Pulmonary artery endothelial cell (primary cell): ENCODE measurements at regions not wholly inside any gene's neighbourhood (a gene's known extent, or its start where the extent isn't known, plus 50 kb on each side); places are given as distances from the start of the nearest gene placed in this dataset.
A peak's percentile ranks its signal among the peaks of the same experiment; 100 is the strongest.
"Not testable (repeated sequence)": the region's sequence is repeated elsewhere in the genome, so short reads cannot be mapped to it uniquely, and the experiment has no call there.

Source experiments
- DNase-seq: peaks from one replicate; pipeline ENCODE4 v3.0.0-alpha.2; 2011; ENCODE audit warnings: low read depth, low spot score

DNA sequence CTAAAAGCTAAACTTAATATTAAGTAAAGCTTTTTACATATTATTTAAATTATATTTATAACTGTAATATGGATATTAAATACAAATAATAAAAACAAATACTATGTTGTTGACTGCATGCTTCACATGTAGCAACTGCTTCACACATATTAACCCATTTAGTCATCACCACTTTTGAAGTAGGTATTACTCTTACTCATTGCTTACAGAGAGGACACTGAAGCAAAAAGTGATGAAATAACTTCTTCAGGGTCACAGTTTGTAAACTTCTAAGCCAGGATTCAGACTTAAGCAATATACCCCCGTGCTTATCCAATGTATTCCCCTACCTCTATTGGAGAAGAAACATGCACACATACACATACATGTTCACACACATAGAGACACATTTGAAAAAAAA lies 166.6 kb downstream of the DKK2 start:
- DNase-seq, result no peak

DNA sequence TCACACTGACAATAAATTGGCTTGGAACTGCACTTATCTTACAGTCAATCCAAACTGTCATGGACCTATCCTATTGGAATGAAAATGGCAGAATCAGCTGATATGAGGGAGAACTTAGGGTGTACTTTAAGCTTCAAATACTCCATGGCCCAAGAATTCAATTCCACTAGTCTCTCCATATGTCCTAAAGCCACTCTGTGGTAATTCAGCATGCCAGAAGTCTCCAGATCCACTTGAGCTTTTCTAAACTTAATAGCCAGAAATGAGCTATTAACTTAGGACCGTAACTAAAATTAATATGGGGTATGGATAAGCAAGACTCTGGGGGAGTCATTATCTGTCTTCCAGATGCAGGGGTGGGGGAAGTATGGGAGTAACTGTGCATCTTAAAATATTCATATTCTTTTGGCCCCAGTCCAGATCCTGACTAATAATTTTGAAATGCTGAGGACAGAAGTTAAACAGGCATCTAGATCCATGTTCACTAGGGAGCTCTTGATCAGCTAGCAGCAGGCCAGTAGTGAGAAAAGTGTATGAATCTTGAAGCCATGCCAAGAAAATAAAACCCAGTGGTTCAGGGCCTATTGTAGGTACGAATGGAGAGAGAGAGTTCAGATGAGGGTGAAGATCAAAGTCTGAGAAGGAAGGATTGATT lies 167.6 kb downstream of the DKK2 start:
- DNase-seq, result no peak

DNA sequence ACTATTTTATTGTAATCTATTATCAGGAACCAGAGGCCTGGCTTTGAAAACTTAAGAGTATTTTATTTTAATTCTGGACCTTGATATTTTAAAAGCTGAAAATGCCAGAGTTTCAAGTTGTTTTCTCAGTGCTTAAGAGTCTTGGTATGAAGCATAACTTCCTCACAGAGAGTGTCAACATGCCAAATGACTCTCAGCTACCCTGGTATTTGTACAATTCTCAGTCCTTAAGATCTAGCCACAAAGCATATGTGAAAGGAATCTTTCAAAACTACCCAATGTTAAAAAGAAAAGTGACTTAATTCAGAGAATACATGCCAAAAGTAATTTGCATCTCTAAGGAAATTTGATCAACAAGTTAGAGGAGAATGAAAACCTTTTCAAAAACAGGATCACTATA lies 171.9 kb downstream of the DKK2 start:
- no peak for DNase-seq

DNA sequence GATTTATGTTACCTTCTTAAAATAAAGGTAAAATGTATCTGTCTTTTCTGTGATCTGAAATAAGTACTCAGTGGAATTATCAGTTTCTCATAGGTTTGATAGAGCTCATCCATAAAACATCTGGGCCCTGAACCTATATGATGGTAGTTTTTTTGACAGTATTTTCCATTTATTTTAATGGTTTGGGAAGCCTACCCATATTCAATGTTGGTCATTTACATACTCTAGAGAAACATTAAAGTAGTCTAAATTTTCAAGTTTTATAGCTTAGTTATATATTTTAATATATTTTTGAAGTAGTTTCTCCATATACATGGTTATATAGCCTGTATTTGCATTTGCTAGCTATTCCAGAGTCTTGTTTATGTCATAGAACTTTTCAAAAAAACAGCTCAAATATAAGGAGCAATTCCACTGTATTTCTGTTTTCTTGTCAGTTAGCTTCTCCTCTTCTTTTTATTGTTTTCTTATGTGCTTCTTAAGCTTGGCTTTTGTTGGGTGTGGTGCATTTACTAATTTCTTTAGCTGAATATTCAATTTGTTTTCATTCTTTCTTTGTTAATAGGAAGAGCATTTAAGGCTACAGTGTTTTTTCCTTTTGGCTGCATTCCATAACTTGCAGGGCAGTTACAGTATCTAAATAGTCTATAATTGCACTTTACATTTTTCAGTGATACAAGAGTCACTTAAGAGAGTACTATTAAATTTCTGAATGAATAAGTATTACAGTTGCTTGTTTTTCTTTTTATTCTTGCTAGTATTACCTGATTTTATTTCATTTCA lies 181.4 kb downstream of the DKK2 start:
- DNase-seq, result no peak

DNA sequence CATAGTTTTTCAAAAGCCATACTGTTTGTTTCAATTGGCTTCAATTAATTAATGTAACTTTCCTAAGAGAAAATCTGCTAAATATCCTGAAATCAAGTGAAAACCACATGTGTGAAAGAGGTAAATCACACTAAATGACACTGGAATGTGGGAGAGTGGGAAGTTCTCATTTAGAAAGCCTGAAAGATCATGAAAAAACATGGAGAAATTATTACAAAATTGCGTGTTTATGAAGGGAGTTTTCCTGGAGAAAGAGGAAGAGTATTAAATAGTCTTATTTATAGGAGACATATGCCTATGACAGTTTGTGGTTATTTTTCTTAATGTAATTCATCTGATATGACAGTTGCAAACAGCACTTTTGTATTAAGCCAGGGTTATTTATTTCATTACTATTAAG lies 183.7 kb downstream of the DKK2 start:
- no peak for DNase-seq

DNA sequence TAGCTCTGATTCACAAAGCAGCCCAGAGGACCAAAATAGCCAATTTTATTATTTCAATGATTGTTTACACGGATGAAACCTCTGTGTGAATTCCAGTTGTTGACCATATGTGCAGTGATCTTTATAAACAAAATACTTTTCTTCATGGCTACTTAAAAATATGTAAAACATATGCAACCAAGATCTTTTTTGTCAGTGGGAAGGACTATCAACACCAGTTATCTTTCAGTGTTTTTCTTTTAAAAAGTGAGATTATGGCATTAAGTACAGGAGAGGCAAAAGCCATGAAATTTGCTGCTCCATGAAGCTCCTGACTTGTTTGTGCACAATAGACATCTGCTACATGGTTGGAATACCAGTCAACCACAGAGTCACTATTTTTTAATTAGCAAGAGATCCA lies 184.4 kb downstream of the DKK2 start:
- no peak for DNase-seq

DNA sequence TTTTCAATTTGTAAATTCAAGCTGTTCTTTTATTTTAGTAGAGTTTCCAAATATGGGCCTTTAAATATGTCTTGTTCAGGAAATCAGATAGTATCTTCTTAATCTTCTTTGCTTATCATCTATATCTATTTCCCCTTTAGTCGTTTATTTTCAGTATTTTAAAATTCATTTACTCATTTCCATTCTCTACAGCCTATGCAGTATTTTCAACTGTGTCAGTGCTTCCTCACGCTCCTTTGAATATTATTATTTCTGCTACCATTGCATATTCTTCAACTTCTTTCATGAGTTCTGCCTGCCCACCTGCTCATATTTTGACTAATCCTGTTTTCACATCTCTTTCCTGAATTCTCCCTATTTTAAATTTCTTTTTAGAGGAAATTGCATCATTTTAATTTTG lies 185.4 kb downstream of the DKK2 start:
- no peak for DNase-seq

DNA sequence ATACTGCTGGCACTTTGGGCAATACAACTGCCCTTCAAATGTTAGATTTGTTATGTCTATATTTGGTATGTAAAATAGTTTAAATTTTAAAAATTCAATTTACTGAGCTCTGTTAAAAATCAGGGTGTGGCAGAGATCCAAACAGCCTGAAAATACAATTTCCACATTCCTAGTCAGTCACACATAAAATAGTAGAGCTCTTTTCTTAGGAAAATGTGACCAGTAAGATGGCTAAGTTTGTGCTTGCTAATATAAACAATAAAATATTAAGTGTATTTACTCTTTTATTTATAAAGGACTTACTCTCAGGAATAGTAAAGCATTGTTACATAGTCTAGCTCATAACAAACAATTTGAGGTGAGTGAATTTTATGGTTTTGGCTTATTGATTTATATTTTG lies 200.2 kb downstream of the DKK2 start:
- DNase-seq, result no peak

DNA sequence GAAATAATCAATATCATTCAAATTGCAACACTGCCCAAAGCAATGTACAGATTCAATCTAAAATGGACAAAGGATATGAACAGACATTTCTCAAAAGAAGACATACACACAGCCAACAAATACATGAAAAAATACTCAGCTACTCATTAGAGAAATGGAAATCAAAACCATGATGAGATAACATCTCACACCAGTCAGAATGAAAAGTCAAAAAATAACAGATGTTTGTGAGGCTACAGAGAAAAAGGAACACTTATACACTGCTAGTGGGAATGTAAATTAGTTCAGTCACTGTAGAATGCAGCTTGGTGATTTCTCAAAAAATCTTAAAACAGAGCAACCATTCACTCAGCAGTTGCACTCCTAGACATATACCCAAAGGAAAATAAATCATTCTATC lies 205.2 kb downstream of the DKK2 start:
- DNase-seq, result no peak

DNA sequence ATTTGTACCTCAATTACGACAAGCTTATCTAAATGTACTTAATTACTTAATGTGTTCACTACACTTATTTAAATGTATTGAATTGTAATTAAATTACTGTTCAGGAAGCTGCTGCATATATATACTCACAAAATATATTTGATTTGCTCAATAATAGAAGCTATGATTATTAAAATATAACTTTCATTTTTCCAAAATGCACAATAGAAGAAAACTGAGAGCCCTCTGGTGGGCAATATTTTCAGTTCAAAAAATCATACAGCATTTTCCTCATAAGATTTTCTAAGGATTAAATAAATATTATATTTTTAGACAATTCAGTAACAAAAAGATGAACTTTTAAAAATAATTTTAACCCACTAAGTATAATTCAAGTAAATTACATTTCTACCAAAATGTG lies 217.3 kb downstream of the DKK2 start:
- no peak for DNase-seq

DNA sequence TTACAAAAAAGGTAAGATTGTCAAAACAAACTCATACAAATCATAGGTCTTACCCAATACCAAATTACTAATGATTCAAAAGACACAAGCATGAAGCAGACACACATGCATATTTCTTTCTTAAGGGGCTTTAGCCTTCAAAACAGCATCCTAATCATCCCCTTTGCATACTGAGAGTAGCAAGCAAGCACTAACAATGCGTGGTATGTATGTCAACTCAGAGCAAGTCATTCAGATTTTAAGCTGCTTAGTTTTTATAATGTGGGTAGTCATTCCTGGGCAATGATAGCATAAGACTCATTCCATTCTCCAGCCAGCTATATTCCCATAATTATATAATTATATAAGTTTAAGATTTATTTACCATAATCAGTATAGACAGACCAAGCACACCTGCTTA lies 219.6 kb downstream of the DKK2 start:
- DNase-seq, result no peak

DNA sequence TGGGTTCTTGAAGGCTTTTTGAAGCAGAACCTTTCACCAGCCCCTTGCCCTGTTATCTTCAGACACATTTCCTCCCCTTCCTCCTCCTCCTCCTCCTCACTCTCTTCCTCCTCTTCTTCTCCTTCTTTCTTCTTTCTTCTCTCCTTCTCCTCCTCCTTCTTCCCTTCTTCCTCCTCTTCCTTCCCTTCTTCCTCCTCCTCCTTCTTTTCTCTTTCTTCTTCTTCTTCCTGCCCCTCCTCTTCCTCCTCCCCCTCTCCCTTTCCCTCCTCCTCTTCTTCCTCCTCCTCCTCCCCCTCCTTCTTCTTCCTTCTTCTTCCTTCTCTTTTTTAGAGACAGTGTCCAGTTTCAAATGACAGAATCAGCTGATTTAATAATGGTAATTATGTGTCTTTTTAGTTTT lies 226.0 kb downstream of the DKK2 start:
- no peak for DNase-seq

DNA sequence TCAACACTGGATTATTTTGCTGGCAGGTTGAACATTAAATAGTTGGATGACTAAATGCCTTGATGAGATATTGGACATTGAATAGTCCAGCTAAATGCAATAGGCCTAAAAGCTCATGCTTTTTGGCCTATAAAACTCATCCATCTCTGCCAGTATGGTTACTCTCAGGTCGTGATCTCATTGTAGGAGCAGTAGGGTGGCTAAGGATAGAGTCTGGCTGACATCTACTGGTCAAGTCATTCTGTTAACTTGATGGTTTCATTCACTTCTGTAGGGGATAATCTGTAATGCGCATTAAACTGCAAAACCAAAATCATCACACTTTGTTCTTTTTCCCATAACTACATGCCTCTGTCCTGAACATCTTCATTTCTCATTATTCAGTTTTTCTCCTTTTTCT lies 227.0 kb downstream of the DKK2 start:
- peak; percentile 8 for DNase-seq

DNA sequence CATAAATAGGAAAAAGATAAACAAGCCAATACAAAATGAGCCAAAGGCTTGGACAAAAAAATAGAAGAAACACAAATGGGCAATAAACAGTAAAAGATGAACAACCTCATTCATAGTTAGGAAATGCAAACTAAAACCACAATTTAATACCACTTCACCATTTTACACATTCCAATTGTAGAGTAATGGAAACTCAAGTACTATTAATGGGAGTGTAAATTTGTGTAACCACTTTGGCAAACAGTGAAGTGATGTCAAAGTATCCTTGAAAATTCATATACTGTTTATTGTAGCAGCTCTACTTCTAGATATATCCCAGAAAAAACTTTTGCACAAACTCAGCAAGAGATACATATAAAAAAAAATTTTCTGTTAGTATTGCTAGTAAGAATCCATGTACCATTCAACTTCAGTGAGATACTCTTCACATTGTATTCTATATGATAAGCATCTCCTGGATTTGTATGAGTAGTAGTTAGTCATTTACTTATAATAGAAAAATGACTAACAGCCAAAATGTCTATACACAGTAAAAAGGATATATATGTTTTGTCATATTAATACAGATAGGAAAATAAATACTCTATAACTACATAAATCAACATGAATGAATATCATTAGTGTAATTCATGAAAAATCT lies 229.8 kb downstream of the DKK2 start:
- DNase-seq, result no peak

DNA sequence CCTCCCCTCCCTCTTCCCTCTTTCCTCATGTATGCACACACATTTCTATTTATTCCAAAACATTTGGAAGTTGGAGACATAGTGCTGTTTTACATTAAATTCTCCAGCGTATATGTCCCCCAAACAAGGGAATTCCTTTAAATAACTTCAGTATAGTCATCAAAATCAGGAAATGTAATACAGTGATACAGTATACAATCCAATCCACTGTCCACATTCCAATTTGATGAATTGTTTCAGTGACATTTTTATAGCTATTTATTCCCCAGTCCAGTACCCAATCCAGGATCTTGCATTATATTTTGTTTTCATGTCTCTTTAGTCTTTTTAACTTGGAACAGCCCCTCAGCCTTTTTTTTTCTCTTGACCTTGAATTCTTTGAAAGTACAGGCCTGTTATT lies 233.0 kb downstream of the DKK2 start:
- DNase-seq, result no peak

DNA sequence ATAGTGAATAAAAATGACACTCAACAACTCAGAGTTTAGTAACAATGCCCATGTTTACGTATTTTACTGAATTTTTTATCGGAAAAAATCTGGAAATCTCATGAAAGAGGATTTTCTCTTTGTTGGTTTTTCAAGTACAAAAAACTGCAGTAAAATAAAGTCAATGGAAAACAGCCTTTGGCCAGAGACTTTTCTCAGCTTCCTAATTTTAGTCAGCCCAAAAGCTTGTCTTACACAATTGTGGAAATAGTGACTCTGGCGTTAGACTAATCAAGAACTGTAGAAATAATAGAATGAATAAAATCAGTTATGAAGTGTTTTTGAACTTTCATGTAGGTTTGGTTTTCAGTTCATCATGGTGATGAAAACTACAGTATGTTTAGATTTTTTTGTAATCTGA lies 234.7 kb downstream of the DKK2 start:
- no peak for DNase-seq

DNA sequence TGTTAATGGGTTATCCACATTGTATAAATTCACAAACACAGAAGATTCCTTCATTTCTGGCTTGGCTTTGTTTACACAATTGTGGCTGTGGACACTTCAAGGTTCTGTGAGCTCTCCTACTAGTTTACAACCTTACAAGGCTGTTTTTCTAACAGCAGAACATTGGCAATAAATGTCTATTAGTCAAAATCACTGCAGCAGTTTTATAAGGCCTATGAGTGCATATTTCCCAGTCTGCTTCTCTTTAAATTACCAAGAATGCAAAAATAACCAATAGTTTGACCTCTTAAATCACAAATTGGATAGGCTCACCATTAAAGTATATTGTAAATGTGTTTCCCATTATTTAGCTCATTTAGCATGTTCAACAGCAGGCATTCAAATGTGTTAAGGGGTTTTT lies 239.2 kb downstream of the DKK2 start:
- DNase-seq, result no peak

DNA sequence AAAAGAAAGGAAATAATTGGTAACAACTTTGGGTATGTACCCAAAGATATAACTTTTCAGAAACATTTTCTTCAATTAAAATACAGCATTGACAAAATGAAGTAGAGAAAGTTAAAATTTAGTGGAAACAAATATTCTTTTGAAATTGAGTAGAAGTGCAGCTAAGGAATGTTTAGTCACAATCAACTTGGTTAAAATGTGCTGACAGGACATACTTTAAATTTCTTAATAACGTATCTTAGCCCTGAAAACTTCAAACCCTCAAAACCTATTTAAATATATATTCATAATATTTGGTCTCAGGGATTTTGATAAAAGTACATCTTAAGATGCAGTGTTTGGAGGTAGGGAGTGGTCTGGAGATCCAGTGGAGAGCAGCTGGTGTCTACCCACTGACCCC lies 240.8 kb downstream of the DKK2 start:
- DNase-seq, result no peak

DNA sequence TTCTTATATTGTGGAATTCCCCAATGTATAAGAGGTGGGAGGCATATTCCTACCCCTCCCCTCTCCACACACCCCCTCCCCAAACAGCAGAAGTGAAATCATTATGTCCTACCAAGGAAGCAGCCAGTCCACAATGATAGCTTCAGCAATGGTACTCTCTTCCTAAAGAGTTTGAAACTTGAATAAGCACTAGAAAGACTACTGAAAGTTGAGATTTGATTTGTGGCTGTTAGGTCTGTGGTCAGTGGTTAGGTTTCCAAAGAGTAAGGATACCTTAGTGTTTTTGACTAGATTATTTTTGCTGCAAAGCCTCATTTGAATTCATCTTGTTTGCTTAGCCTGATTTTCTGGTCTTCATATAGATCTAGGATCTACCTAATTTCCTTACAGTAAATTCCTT lies 242.2 kb downstream of the DKK2 start:
- DNase-seq, result no peak

DNA sequence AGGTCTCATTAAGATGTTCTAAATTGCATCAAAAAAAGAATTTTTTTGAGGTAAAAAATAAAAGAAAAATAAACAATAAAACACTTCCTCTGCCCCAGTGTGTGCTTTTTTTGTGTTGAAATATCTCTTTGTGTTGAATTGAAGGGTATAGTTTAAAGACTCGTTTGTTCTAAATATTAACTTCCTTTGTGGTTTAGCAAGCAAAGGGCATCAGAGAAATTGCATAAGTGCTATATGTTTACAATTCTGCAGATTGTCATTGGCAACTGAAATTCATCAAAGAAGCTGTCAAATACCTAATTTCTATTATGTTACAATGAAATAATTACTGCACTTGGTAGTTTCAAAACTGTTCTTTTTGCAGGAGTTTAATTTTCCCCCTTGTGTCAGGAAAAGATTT lies 260.5 kb downstream of the DKK2 start:
- no peak for DNase-seq

DNA sequence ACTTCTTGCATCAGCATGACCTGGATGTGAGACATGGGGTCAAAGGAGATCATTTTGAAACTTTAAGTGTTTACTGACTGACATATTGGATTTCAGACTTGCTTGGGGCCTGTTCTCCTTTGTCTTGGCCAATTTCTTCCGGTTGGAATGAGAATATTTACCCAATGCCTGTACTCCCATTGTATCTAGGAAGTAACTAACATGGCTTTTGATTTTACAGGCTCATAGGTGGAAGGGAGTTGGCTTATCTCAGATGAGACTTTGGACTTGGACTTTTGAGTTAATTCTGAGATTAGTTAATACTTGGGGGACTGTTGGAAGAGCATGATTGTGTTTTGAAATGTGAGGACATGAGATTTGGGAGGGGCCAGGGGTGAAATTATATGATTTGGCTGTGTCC lies 262.1 kb downstream of the DKK2 start:
- not testable (repeated sequence) for DNase-seq

DNA sequence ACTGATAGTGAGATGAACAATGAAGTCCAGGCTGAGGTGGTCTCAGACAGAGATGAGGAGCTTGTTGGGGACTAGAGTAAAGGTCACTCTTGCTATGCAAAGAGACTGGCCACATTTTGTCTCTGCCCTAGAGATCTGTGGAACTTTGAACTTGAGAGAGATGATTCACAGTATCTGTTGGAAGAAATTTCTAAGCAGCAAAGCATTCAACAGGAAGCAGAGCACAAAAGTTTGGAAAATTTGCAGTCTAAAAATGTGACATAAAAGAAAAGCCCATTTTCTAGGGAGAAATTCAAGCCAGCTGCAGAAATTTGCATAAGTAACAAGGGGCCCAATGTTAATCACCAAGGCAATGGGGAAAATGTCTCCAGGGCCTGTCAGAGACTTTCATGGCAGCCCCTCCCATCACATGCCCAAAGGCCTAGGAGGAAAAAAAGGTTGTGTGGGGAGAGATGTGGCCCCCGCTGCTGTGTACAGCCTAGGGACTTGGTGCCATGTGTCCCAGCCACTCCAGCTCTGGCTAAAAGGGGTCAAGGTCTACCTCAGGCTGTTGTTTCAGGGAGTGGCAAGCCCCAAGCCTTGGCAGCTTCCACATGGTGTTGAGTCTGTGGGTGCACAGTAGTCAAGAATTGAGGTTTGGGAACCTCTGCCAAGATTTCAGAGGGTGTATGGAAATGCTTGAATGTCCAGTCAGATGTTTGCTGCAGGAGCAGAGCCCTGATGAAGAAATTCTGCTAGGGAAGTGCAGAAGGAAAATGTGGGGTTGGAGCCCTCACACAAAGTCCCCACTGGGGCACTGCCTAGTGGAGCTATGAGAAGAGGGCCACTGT lies 262.8 kb downstream of the DKK2 start:
- no peak for DNase-seq
